ENCODE measurements at regions not wholly inside any gene's neighbourhood (a gene's known extent, or its start where the extent isn't known, plus 50 kb on each side); places are given as distances from the start of the nearest gene placed in this dataset.

DNA sequence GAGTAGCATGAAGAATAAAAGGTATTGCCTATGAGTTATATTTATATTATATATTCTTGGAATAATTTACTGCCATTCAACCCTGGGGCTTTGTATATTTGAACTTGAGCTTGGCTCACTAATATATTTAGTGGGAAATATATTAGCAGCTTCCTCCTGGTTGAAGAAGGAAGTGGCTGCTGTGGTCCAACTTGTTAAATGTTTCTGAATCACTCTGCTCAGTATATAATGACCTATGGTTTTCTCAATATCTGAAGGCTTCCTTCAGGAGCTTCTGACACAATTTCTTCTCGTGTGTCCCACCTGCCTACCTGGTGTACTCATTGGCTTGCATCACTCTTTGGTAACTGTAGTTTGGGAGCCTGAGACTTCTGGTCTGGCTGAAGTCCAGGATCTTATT is 646.4 kb downstream of the TBC1D4 start:
- Histone ChIP-seq H3K9me3 (no peaks in the 10 kb centered on the region), H3K27me3 (no peaks in the 10 kb centered on the region), H3K27ac (no peak overlapping the region), H3K4me3 (no peak overlapping the region), H3K4me1 (no peaks in the 10 kb centered on the region), H3K36me3 (no peaks in the 10 kb centered on the region)
- TF ChIP-seq, protein P1, sequence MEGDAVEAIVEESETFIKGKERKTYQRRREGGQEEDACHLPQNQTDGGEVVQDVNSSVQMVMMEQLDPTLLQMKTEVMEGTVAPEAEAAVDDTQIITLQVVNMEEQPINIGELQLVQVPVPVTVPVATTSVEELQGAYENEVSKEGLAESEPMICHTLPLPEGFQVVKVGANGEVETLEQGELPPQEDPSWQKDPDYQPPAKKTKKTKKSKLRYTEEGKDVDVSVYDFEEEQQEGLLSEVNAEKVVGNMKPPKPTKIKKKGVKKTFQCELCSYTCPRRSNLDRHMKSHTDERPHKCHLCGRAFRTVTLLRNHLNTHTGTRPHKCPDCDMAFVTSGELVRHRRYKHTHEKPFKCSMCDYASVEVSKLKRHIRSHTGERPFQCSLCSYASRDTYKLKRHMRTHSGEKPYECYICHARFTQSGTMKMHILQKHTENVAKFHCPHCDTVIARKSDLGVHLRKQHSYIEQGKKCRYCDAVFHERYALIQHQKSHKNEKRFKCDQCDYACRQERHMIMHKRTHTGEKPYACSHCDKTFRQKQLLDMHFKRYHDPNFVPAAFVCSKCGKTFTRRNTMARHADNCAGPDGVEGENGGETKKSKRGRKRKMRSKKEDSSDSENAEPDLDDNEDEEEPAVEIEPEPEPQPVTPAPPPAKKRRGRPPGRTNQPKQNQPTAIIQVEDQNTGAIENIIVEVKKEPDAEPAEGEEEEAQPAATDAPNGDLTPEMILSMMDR (IDR thresholded peaks at IDR 0.05), result no peak
- TF ChIP-seq POLR2AphosphoS5 (IDR thresholded peaks at IDR 0.05; ENCODE audit: insufficient read depth in 1 of 2, low read depth in 1 of 2), result no peak
- no peak for TF ChIP-seq POLR2A (IDR thresholded peaks at IDR 0.05)
- DNase-seq (ENCODE audit: extremely low spot score in 2 of 2), result no peak
- intact Hi-C loops (cut with DNase I), result no loop called here

DNA sequence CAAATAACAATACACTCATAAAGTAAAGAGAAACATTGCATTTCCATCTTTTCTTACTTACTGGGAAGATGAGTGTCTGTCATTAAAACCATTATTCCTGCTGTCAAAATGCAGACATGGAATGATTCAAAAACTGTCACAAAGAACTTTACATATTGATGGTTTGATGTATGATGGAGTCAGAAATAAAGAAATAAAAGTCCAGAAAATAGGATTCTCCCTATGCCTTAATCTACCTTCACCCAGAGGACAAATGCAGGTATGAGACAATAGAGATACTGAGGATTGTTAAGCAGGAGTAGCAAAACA is 656.1 kb downstream of the TBC1D4 start:
- no peak for DNase-seq (ENCODE audit: extremely low spot score in 2 of 2)
- Histone ChIP-seq H3K4me3 (no peak overlapping the region), H3K27me3 (no peaks in the 10 kb centered on the region), H3K36me3 (no peaks in the 10 kb centered on the region), H3K9me3 (no peaks in the 10 kb centered on the region), H3K4me1 (no peaks in the 10 kb centered on the region), H3K27ac (no peak overlapping the region)
- intact Hi-C loops (cut with DNase I), result no loop called here
- TF ChIP-seq POLR2A (IDR thresholded peaks at IDR 0.05) (no peak), POLR2AphosphoS5 (IDR thresholded peaks at IDR 0.05; ENCODE audit: insufficient read depth in 1 of 2, low read depth in 1 of 2) (no peak)
- TF ChIP-seq, protein P1 (IDR thresholded peaks at IDR 0.05), result no peak

DNA sequence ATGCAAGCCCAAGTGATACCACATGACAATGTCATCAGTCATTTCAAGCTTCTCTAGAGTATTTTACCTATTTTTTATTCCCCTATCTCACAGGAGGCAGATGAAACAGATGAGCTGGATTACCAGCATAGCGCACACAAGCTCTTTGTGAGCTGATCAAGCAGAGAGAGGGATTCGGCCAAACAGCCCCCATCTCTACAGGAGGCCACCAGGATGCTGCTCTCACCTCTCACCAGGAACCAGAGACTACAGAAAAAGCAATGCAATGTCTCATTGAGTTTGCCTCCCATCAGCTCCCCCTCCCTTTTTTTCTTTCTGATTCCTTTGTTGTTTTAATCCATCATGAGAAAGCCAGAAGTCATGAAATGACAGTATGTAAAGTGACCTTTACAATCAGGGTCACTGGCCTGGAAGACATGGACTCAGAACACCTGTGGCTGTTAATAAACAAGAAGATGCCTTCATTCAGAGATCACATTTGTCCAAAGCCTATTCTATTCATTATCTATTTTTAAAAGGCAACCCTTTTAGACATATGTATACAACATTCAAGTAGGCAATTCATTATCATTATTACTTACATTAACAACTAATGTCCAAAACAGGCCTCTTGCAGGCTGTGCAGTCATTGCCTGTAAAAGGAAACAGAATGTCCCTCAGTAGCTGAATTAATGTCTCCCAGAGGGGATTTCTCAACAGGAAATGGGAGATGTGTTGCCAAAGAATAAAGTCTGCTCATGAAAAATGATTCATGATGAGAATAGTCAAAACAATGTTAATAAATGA is 656.6 kb downstream of the TBC1D4 start:
- Histone ChIP-seq H3K27ac (no peak overlapping the region), H3K36me3 (no peaks in the 10 kb centered on the region), H3K4me3 (no peak overlapping the region), H3K9me3 (no peaks in the 10 kb centered on the region), H3K27me3 (no peaks in the 10 kb centered on the region), H3K4me1 (no peaks in the 10 kb centered on the region)
- no peak for DNase-seq (ENCODE audit: extremely low spot score in 2 of 2)
- intact Hi-C loops (cut with DNase I), result no loop called here
- no peak for TF ChIP-seq POLR2AphosphoS5 (IDR thresholded peaks at IDR 0.05; ENCODE audit: insufficient read depth in 1 of 2, low read depth in 1 of 2)
- TF ChIP-seq, protein P1 (IDR thresholded peaks at IDR 0.05), result no peak
- no peak for TF ChIP-seq POLR2A (IDR thresholded peaks at IDR 0.05)

DNA sequence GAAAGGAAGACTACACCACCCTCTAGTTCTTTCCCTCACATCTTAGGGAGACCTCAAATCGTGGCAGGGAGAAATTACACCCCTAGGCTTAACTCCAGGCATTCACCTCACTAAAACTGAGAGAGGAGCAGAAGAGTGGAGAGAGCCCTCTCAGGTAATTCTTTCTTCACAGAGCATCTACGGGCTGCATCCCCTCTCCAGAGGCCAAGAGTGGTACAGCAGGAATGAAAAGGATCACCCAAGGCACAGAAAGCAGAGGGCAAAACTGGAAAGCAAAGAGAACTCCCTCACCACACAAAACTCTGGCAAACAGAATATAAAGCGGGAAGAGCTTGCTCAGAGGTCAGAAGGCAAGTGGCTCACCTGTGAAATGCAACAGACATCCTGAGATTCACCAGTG is 661.2 kb downstream of the TBC1D4 start:
- no peak for DNase-seq (ENCODE audit: extremely low spot score in 2 of 2)
- intact Hi-C loops (cut with DNase I), result no loop called here
- Histone ChIP-seq H3K27me3 (no peaks in the 10 kb centered on the region), H3K9me3 (no peaks in the 10 kb centered on the region), H3K27ac (no peak overlapping the region), H3K4me3 (no peak overlapping the region), H3K36me3 (no peaks in the 10 kb centered on the region), H3K4me1 (no peaks in the 10 kb centered on the region)
- TF ChIP-seq, protein P1 (IDR thresholded peaks at IDR 0.05), result no peak

DNA sequence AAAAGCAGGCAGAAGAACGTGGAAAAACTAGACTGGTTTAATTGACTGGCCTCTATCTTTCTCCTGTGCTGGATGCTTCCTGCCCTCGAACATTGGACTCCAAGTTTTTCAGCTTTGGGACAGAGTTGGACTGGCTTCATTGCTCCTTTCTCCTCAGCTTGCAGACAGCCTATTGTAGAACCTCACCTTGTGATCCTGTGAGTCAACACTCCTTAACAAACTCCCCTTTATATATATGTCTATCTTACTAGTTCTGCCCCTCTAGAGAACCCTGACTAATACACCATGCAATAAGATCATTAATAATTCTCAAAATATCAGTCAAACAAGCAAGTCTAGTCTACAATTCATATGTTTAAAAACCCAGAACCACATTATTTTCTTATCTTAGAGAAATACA is 662.4 kb downstream of the TBC1D4 start:
- TF ChIP-seq POLR2AphosphoS5 (IDR thresholded peaks at IDR 0.05; ENCODE audit: insufficient read depth in 1 of 2, low read depth in 1 of 2), result no peak
- TF ChIP-seq, protein P1 (IDR thresholded peaks at IDR 0.05), result no peak
- TF ChIP-seq POLR2A (IDR thresholded peaks at IDR 0.05), result no peak
- no peaks in the 10 kb centered on the region for H3K27me3 ChIP-seq
- H3K4me1 ChIP-seq, result no peaks in the 10 kb centered on the region
- intact Hi-C loops (cut with DNase I), result no loop called here
- no peak for DNase-seq (ENCODE audit: extremely low spot score in 2 of 2)
- H3K4me3 ChIP-seq, result no peak overlapping the region
- no peaks in the 10 kb centered on the region for H3K9me3 ChIP-seq
- H3K27ac ChIP-seq, result no peak overlapping the region
- no peaks in the 10 kb centered on the region for H3K36me3 ChIP-seq
